ENCODE measurements at regions not wholly inside any gene's neighbourhood (a gene's known extent, or its start where the extent isn't known, plus 50 kb on each side); places are given as distances from the start of the nearest gene placed in this dataset.

GRCh38 chr4:12120968-12121367, 692.3 kb upstream of the HS3ST1 start (continued):
- no peak for TF ChIP-seq CHD7 (IDR thresholded peaks at IDR 0.05; ENCODE audit: insufficient replicate concordance, low read length)
- TF ChIP-seq NRF1 (IDR thresholded peaks at IDR 0.05; ENCODE audit: low read depth, low read length), result no peak
- TF ChIP-seq CREB1 (IDR thresholded peaks at IDR 0.05), result no peak
